MV-4-11 (cell line): ENCODE measurements at regions not wholly inside any gene's neighbourhood (a gene's known extent, or its start where the extent isn't known, plus 50 kb on each side); places are given as distances from the start of the nearest gene placed in this dataset.
A peak's percentile ranks its signal among the peaks of the same experiment; 100 is the strongest.
"Not testable (repeated sequence)": the region's sequence is repeated elsewhere in the genome, so short reads cannot be mapped to it uniquely, and the experiment has no call there.

Experiments
- DNase-seq: peaks from one replicate; lab custom pipeline; 2025; lab: John Stamatoyannopoulos, UW

- no peak for DNase-seq
Measured at GRCh38 chr9:87199278-87199677, 252.0 kb upstream of the GAS1 start.

- no peak for DNase-seq
Measured at GRCh38 chr9:87199782-87200181, 252.5 kb upstream of the GAS1 start.

GRCh38 chr9:87201351-87201751 is 254.0 kb upstream of the GAS1 start:
- DNase-seq, result no peak

GRCh38 chr9:87206064-87206661 is 258.9 kb upstream of the GAS1 start:
- peak; percentile 47 for DNase-seq

GRCh38 chr9:87210658-87211057 is 263.4 kb upstream of the GAS1 start:
- not testable (repeated sequence) for DNase-seq

- DNase-seq, result no peak
Measured at GRCh38 chr9:87211669-87212068, 264.4 kb upstream of the GAS1 start.

GRCh38 chr9:87212605-87213021 is 265.3 kb upstream of the GAS1 start:
- DNase-seq, result no peak

- peak; percentile 28 for DNase-seq
Measured at GRCh38 chr9:87213948-87214347, 266.6 kb upstream of the GAS1 start.

GRCh38 chr9:87214991-87215390 is 267.7 kb upstream of the GAS1 start:
- DNase-seq, result no peak

- DNase-seq, result no peak
Measured at GRCh38 chr9:87216036-87216435, 268.7 kb upstream of the GAS1 start.

- DNase-seq, result no peak
Measured at GRCh38 chr9:87216897-87217455, 269.7 kb upstream of the GAS1 start.

- DNase-seq, result peak; percentile 57
Measured at GRCh38 chr9:87223392-87224246, 274.0 kb upstream of the DAPK1 start.

- DNase-seq, result no peak
Measured at GRCh38 chr9:87226896-87227295, 270.8 kb upstream of the DAPK1 start.

GRCh38 chr9:87227456-87227855 is 270.2 kb upstream of the DAPK1 start:
- DNase-seq, result peak; percentile 76

GRCh38 chr9:87229108-87229507 is 268.6 kb upstream of the DAPK1 start:
- no peak for DNase-seq

- DNase-seq, result no peak
Measured at GRCh38 chr9:87233431-87233830, 264.2 kb upstream of the DAPK1 start.

GRCh38 chr9:87233899-87234455 is 263.7 kb upstream of the DAPK1 start:
- no peak for DNase-seq

- no peak for DNase-seq
Measured at GRCh38 chr9:87234854-87235253, 262.8 kb upstream of the DAPK1 start.

- DNase-seq, result no peak
Measured at GRCh38 chr9:87236546-87236945, 261.1 kb upstream of the DAPK1 start.

- no peak for DNase-seq
Measured at GRCh38 chr9:87237336-87237735, 260.3 kb upstream of the DAPK1 start.

GRCh38 chr9:87238545-87238944 is 259.1 kb upstream of the DAPK1 start:
- no peak for DNase-seq

GRCh38 chr9:87239312-87239711 is 258.4 kb upstream of the DAPK1 start:
- no peak for DNase-seq

- no peak for DNase-seq
Measured at GRCh38 chr9:87243602-87244001, 254.1 kb upstream of the DAPK1 start.
